DOHH2 (cell line): ENCODE measurements at regions not wholly inside any gene's neighbourhood (a gene's known extent, or its start where the extent isn't known, plus 50 kb on each side); places are given as distances from the start of the nearest gene placed in this dataset.

Experiments
- H3F3A ChIP-seq: fragments of 200-600 bp; sonication (generic), shearing (Covaris generic); 2 replicates; pipeline ENCODE4 v1.6.0; 2016; ENCODE audit warnings: antibody characterized with exemption, mild to moderate bottlenecking; ENCODE audit not compliant: control insufficient read depth, insufficient read depth
- H3K27ac ChIP-seq: fragments of 200-600 bp; sonication (generic); 2 replicates; pipeline ENCODE4 v1.5.1; 2014; ENCODE audit warnings: low read depth, mild to moderate bottlenecking, low read length, moderate library complexity
- H3K27me3 ChIP-seq: fragments of 200-600 bp; sonication (generic); 2 replicates; pipeline ENCODE4 v1.6.1; 2014; ENCODE audit warnings: mild to moderate bottlenecking, low read length, mixed read lengths; ENCODE audit not compliant: control insufficient read depth
- H3K36me3 ChIP-seq: fragments of 200-600 bp; sonication (generic); 2 replicates; pipeline ENCODE4 v1.6.1; 2014; ENCODE audit warnings: mild to moderate bottlenecking, low read length, moderate library complexity, mixed read lengths; ENCODE audit not compliant: control insufficient read depth
- H3K4me1 ChIP-seq: fragments of 200-600 bp; sonication (generic); 2 replicates; pipeline ENCODE4 v1.6.1; 2014; ENCODE audit warnings: mild to moderate bottlenecking, low read length, mixed read lengths; ENCODE audit not compliant: control insufficient read depth
- H3K4me2 ChIP-seq: fragments of 200-600 bp; sonication (generic); 2 replicates; pipeline ENCODE4 v1.6.0; 2014; ENCODE audit warnings: mild to moderate bottlenecking, low read length, moderate library complexity
- H3K4me3 ChIP-seq: fragments of 200-600 bp; sonication (generic); 2 replicates; pipeline ENCODE4 v1.5.1; 2014; ENCODE audit warnings: mild to moderate bottlenecking, low read length, mixed read lengths
- H3K79me2 ChIP-seq: fragments of 200-600 bp; sonication (generic); 2 replicates; pipeline ENCODE4 v1.6.1; 2014; ENCODE audit warnings: mild to moderate bottlenecking, low read length, mixed read lengths; ENCODE audit not compliant: control insufficient read depth
- H3K9me2 ChIP-seq: fragments of 200-600 bp; sonication (generic); replicated peaks from 2 replicates; pipeline ENCODE4 v1.6.1; 2014; ENCODE audit warnings: mild to moderate bottlenecking, low read length, mixed read lengths; ENCODE audit not compliant: control insufficient read depth
- H3K9me3 ChIP-seq: fragments of 200-600 bp; sonication (generic); 2 replicates; pipeline ENCODE4 v1.6.1; 2014; ENCODE audit warnings: antibody characterized with exemption, low read length, mixed read lengths; ENCODE audit not compliant: control insufficient read depth, insufficient read depth
- H4K20me1 ChIP-seq: fragments of 200-600 bp; sonication (generic); 2 replicates; pipeline ENCODE4 v1.6.0; 2014; ENCODE audit warnings: low read depth, mild to moderate bottlenecking, antibody characterized with exemption, low read length, moderate library complexity; ENCODE audit not compliant: control insufficient read depth, insufficient read depth
- EZH2phosphoT487 ChIP-seq: fragments of 200-600 bp; sonication (generic); IDR thresholded peaks from 2 replicates; pipeline ENCODE4 v1.6.1; 2017; ENCODE audit warnings: borderline replicate concordance, mild to moderate bottlenecking, antibody characterized with exemption, low read length, moderate library complexity, mixed read lengths
- TF ChIP-seq, protein P1 (sequence below): fragments of 200-600 bp; sonication (generic); IDR thresholded peaks from one replicate; pipeline ENCODE4 v1.5.1; 2014; ENCODE audit warnings: antibody characterized with exemption, mild to moderate bottlenecking, low read depth, low read length; ENCODE audit not compliant: poor library complexity, severe bottlenecking

DNA sequence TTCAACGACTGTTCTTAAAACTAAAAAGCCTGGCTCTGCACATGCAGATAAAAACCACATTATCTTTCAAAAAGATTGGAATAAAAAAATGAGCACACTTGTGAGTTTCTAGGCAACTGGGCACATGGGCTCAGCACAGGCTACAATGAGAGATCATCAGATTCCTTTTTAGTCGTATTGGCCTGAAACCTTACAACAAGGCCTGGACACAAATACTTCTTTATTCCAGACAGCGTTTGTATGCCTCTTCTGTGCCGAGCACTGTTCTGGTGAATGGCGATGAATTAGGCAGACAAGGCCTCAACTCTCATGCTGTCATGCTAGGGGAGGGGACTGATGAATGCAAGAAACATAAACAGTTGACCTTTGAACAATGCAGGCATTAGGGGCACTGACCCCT, 463.0 kb downstream of the AACS start:
- Histone ChIP-seq H3K4me2 (no peak overlapping the region), H3K79me2 (no peaks in the 10 kb centered on the region), H3K9me2 (no peaks in the 10 kb centered on the region), H3F3A (no peaks in the 10 kb centered on the region), H3K4me3 (no peak overlapping the region), H3K36me3 (no peaks in the 10 kb centered on the region), H4K20me1 (no peaks in the 10 kb centered on the region), H3K4me1 (peaks cover 5% of the 10 kb centered on the region), H3K27ac (no peak overlapping the region), H3K9me3 (no peaks in the 10 kb centered on the region), H3K27me3 (no peaks in the 10 kb centered on the region)
- no peak for TF ChIP-seq EZH2phosphoT487
- TF ChIP-seq, protein P1, sequence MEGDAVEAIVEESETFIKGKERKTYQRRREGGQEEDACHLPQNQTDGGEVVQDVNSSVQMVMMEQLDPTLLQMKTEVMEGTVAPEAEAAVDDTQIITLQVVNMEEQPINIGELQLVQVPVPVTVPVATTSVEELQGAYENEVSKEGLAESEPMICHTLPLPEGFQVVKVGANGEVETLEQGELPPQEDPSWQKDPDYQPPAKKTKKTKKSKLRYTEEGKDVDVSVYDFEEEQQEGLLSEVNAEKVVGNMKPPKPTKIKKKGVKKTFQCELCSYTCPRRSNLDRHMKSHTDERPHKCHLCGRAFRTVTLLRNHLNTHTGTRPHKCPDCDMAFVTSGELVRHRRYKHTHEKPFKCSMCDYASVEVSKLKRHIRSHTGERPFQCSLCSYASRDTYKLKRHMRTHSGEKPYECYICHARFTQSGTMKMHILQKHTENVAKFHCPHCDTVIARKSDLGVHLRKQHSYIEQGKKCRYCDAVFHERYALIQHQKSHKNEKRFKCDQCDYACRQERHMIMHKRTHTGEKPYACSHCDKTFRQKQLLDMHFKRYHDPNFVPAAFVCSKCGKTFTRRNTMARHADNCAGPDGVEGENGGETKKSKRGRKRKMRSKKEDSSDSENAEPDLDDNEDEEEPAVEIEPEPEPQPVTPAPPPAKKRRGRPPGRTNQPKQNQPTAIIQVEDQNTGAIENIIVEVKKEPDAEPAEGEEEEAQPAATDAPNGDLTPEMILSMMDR = no peak

DNA sequence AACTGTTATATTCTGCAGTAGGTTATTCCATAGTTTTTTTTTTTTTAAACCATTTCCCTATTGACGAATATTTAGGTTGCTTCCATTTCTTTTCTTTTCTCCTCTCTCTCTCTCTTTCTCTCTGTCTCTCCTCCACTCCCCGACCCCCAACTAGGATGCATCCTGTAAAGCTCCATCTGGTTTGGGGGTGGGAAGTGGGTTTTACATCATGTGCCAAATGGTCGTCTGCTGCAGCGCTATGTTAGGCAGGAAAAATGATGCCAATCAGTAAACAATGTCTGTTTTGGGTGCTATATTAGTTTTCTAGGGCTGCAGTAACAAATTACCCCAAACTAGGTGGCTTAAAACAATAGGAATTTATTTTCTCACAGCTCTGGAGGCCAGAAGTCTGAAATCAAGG, 465.0 kb downstream of the AACS start:
- H4K20me1 ChIP-seq = no peaks in the 10 kb centered on the region
- H3K4me3 ChIP-seq = no peak overlapping the region
- H3K4me2 ChIP-seq = no peak overlapping the region
- H3K9me2 ChIP-seq = no peaks in the 10 kb centered on the region
- H3K27ac ChIP-seq = no peak overlapping the region
- no peak for TF ChIP-seq EZH2phosphoT487
- TF ChIP-seq, protein P1 = no peak
- H3K4me1 ChIP-seq = peaks cover 6% of the 10 kb centered on the region
- H3K36me3 ChIP-seq = no peaks in the 10 kb centered on the region
- no peaks in the 10 kb centered on the region for H3K27me3 ChIP-seq
- no peaks in the 10 kb centered on the region for H3K9me3 ChIP-seq
- H3K79me2 ChIP-seq = no peaks in the 10 kb centered on the region
- no peaks in the 10 kb centered on the region for H3F3A ChIP-seq

DNA sequence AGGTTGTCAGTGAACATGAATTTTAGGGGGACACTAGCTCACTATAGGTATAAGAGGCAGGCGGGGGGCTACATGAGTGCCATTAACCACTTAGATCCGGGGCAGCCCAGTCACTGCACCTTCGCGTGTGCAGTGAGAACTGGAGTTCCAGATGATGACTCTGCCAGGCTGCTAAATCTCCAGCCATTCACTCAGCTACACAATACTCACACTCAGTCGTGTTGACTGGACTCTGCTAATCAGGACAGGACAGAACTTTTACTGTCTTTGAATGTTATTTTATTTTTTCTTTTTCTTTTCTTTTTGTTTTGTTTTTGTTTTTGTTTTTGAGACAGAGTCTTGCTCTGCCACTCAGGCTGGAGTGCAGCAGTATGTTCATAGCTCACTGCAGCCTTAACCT, 465.6 kb downstream of the AACS start:
- H3K36me3 ChIP-seq = no peaks in the 10 kb centered on the region
- no peak overlapping the region for H3K27ac ChIP-seq
- H3K9me2 ChIP-seq = no peaks in the 10 kb centered on the region
- H3K4me2 ChIP-seq = no peak overlapping the region
- no peaks in the 10 kb centered on the region for H3K27me3 ChIP-seq
- H3K4me3 ChIP-seq = no peak overlapping the region
- TF ChIP-seq, protein P1 = no peak
- no peak for TF ChIP-seq EZH2phosphoT487
- no peaks in the 10 kb centered on the region for H3F3A ChIP-seq
- H3K9me3 ChIP-seq = no peaks in the 10 kb centered on the region
- no peaks in the 10 kb centered on the region for H3K79me2 ChIP-seq
- H4K20me1 ChIP-seq = no peaks in the 10 kb centered on the region
- peaks cover 6% of the 10 kb centered on the region for H3K4me1 ChIP-seq

DNA sequence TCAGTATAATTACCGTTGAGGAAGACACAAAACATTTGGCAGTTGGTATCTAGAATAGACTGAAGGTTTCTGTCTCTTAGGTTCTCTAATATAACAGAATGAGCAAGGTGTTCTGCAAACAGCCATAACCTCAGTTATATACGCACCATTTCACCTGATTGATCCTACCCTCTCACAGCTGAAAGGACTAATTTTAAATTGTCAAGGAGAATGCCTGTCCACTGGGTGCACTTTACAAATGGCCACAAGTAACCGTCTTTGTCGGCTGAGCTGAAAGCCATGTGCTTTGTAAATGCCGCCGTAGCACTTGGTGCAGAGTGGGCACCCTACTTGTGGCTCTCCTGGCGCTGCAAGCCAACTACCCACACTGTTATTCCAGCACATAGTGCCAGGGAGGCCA, 466.3 kb downstream of the AACS start:
- Histone ChIP-seq H3K9me2 (no peaks in the 10 kb centered on the region), H3K79me2 (no peaks in the 10 kb centered on the region), H4K20me1 (no peaks in the 10 kb centered on the region), H3K4me1 (peaks cover 6% of the 10 kb centered on the region), H3K4me3 (no peak overlapping the region), H3K27me3 (no peaks in the 10 kb centered on the region), H3F3A (no peaks in the 10 kb centered on the region), H3K9me3 (no peaks in the 10 kb centered on the region), H3K4me2 (no peak overlapping the region), H3K27ac (no peak overlapping the region), H3K36me3 (no peaks in the 10 kb centered on the region)
- no peak for TF ChIP-seq EZH2phosphoT487
- TF ChIP-seq, protein P1 = no peak
